ENCODE measurements at regions not wholly inside any gene's neighbourhood (a gene's known extent, or its start where the extent isn't known, plus 50 kb on each side); places are given as distances from the start of the nearest gene placed in this dataset.

DNA sequence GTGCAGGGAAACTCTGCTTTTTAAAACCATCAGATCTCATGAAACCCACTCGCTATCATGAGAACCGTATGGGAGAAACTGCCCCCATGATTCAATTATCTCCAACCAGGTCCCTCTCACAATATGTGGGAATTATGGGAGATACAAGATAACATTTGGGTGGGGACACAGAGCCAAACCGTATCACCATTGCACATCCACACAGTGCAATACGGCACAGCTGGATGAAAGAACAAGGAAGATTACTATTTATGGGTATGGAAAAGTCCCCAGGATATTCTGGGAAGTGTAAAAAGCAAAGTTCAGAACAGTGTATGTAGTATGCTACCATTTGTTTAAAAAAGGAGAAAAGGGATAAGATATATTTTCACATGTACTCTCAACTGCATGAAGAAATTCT, 290.1 kb downstream of the PIK3C3 start:
- dilution Hi-C loops (cut with MboI; ENCODE audit: extremely low pct_ligation_motif_present, low sequenced_read_pairs): no loop called here
- no peak for DNase-seq (ENCODE audit: low read depth, low spot score)
- Histone ChIP-seq H3K27ac (ENCODE audit: control insufficient read depth, insufficient read depth, low read length) (no peak overlapping the region), H3K4me3 (ENCODE audit: control insufficient read depth in 2 of 3, extremely low read depth in 1 of 3, insufficient read depth in 2 of 3, low read depth in 1 of 3, low read length in 3 of 3) (no peak overlapping the region), H3K4me2 (ENCODE audit: control insufficient read depth, extremely low read depth, insufficient read depth, low read depth, low read length) (no peak overlapping the region), H3K79me2 (ENCODE audit: control insufficient read depth, insufficient read depth, low read length) (no peaks in the 10 kb centered on the region), H3K9me1 (ENCODE audit: control insufficient read depth, extremely low read depth, insufficient read depth, low read length) (no peaks in the 10 kb centered on the region), H3K4me1 (ENCODE audit: control insufficient read depth, extremely low read depth, insufficient read depth, low read length) (no peaks in the 10 kb centered on the region), H4K20me1 (ENCODE audit: control insufficient read depth, extremely low read depth, insufficient read depth, low read length) (no peaks in the 10 kb centered on the region), H3K9ac (ENCODE audit: control insufficient read depth, extremely low read depth, insufficient read depth, low read length) (no peak overlapping the region), H3K9me3 (ENCODE audit: control insufficient read depth, low read depth, low read length) (no peaks in the 10 kb centered on the region), H3K27me3 (ENCODE audit: control insufficient read depth, extremely low read depth, insufficient read depth, low read length) (no peaks in the 10 kb centered on the region), H2AFZ (ENCODE audit: control insufficient read depth, low read length) (no peak overlapping the region), H3K36me3 (ENCODE audit: control insufficient read depth in 2 of 2, extremely low read depth in 1 of 2, insufficient read depth in 2 of 2, low read length in 2 of 2) (no peaks in the 10 kb centered on the region)
- FAIRE-seq: no peak
- TF ChIP-seq, protein P1, sequence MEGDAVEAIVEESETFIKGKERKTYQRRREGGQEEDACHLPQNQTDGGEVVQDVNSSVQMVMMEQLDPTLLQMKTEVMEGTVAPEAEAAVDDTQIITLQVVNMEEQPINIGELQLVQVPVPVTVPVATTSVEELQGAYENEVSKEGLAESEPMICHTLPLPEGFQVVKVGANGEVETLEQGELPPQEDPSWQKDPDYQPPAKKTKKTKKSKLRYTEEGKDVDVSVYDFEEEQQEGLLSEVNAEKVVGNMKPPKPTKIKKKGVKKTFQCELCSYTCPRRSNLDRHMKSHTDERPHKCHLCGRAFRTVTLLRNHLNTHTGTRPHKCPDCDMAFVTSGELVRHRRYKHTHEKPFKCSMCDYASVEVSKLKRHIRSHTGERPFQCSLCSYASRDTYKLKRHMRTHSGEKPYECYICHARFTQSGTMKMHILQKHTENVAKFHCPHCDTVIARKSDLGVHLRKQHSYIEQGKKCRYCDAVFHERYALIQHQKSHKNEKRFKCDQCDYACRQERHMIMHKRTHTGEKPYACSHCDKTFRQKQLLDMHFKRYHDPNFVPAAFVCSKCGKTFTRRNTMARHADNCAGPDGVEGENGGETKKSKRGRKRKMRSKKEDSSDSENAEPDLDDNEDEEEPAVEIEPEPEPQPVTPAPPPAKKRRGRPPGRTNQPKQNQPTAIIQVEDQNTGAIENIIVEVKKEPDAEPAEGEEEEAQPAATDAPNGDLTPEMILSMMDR (optimal IDR thresholded peaks at IDR 0.05 in 1 of 3, IDR thresholded peaks at IDR 0.05 in 1 of 3, conservative IDR thresholded peaks at IDR 0.05 in 1 of 3; ENCODE audit: extremely low read depth in 1 of 3, insufficient read depth in 2 of 3, low read length in 3 of 3): no peak
- no peak for TF ChIP-seq EZH2 (IDR thresholded peaks at IDR 0.05; ENCODE audit: low read length)

DNA sequence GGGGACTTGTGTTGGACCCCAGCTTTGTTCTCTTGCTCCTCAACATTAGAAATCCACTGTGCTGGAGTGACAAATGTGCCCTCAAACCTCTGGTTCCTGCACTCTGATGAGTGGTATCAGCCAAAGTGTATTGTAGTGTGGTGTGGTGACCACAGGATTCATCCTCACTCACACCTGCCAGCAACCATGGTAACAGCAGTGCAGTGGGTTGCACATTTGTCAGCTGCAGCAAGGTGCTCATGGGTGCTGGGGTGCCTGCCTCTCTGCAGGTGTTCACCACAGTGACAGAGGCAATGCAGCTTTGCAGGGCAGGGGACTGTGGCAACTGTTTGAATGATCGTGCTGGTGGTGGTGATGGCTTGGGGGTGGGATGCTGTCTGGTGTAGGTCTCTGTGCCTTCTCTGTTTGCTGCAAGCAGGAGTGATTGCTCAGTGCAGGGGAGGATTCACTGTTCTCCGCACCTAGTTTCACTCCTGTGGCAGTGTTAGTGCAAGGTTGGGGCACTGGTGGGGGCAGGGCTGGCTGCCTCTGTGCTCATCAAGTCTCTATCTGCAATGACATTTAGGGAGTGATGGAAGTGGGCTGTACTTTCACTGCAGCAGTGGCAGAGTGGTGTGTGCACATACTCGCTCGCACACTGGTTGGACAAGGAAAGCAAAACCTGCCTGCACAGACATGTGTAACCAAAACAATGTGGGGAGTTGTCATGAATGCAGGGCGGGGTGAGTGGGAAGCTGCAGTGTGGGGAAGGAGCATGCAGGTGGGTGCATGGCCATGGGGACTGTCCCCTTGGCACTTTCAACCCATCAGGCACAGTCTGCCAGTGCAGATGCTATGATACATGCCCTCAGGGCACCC, 301.1 kb downstream of the PIK3C3 start:
- dilution Hi-C loops (cut with MboI; ENCODE audit: extremely low pct_ligation_motif_present, low sequenced_read_pairs): no loop called here
- no peaks in the 10 kb centered on the region for H3K27me3 ChIP-seq (ENCODE audit: control insufficient read depth, extremely low read depth, insufficient read depth, low read length)
- no peaks in the 10 kb centered on the region for H3K4me1 ChIP-seq (ENCODE audit: control insufficient read depth, extremely low read depth, insufficient read depth, low read length)
- no peaks in the 10 kb centered on the region for H3K9me3 ChIP-seq (ENCODE audit: control insufficient read depth, low read depth, low read length)
- TF ChIP-seq, protein P1 (optimal IDR thresholded peaks at IDR 0.05 in 1 of 3, IDR thresholded peaks at IDR 0.05 in 1 of 3, conservative IDR thresholded peaks at IDR 0.05 in 1 of 3; ENCODE audit: extremely low read depth in 1 of 3, insufficient read depth in 2 of 3, low read length in 3 of 3): no peak
- TF ChIP-seq EZH2 (IDR thresholded peaks at IDR 0.05; ENCODE audit: low read length): no peak
- H4K20me1 ChIP-seq (ENCODE audit: control insufficient read depth, extremely low read depth, insufficient read depth, low read length): no peaks in the 10 kb centered on the region
- H3K27ac ChIP-seq (ENCODE audit: control insufficient read depth, insufficient read depth, low read length): no peak overlapping the region
- FAIRE-seq (no peak), DNase-seq (ENCODE audit: low read depth, low spot score) (no peak)
- H3K9me1 ChIP-seq (ENCODE audit: control insufficient read depth, extremely low read depth, insufficient read depth, low read length): no peaks in the 10 kb centered on the region
- H2AFZ ChIP-seq (ENCODE audit: control insufficient read depth, low read length): no peak overlapping the region
- H3K4me3 ChIP-seq (ENCODE audit: control insufficient read depth in 2 of 3, extremely low read depth in 1 of 3, insufficient read depth in 2 of 3, low read depth in 1 of 3, low read length in 3 of 3): no peak overlapping the region
- H3K4me2 ChIP-seq (ENCODE audit: control insufficient read depth, extremely low read depth, insufficient read depth, low read depth, low read length): no peak overlapping the region
- H3K79me2 ChIP-seq (ENCODE audit: control insufficient read depth, insufficient read depth, low read length): no peaks in the 10 kb centered on the region
- no peaks in the 10 kb centered on the region for H3K36me3 ChIP-seq (ENCODE audit: control insufficient read depth in 2 of 2, extremely low read depth in 1 of 2, insufficient read depth in 2 of 2, low read length in 2 of 2)
- H3K9ac ChIP-seq (ENCODE audit: control insufficient read depth, extremely low read depth, insufficient read depth, low read length): no peak overlapping the region
